ENCODE measurements at regions not wholly inside any gene's neighbourhood (a gene's known extent, or its start where the extent isn't known, plus 50 kb on each side); places are given as distances from the start of the nearest gene placed in this dataset.

GRCh38 chr9:99354104-99354503 lies 132.0 kb downstream of the SEC61B start:
- DNase-seq (ENCODE audit: extremely low spot score), result no peak
- CTCF ChIA-PET, result no interaction called here
- no peak for TF ChIP-seq CTCF (IDR thresholded peaks at IDR 0.05; ENCODE audit: control extremely low read depth, extremely low read depth, low read depth, missing control alignments)
- POLR2A ChIA-PET, result no interaction called here

GRCh38 chr9:99356512-99356971 lies 134.5 kb downstream of the SEC61B start:
- TF ChIP-seq CTCF (IDR thresholded peaks at IDR 0.05; ENCODE audit: control extremely low read depth, extremely low read depth, low read depth, missing control alignments), result no peak
- no peak for DNase-seq (ENCODE audit: extremely low spot score)
- CTCF ChIA-PET, result interaction anchor here (0.6 to 2.1 kb wide), 5 partner anchors 8 to 762 kb away, joined by 3 to 4 read pairs (median 3); no protein-coding TSS in a partner anchor
- POLR2A ChIA-PET, result no interaction called here

GRCh38 chr9:99357575-99357974 lies 135.5 kb downstream of the SEC61B start:
- ChIA-PET POLR2A (no interaction called here), CTCF (interaction anchor here (1.2 to 2.1 kb wide), 4 partner anchors 9 to 293 kb away, joined by 3 to 4 read pairs (median 3); no protein-coding TSS in a partner anchor)
- DNase-seq (ENCODE audit: extremely low spot score), result peak; percentile 31
- no peak for TF ChIP-seq CTCF (IDR thresholded peaks at IDR 0.05; ENCODE audit: control extremely low read depth, extremely low read depth, low read depth, missing control alignments)

GRCh38 chr9:99358668-99359067 lies 136.6 kb downstream of the SEC61B start:
- POLR2A ChIA-PET, result no interaction called here
- CTCF ChIA-PET, result interaction anchor here (1.3 to 3.1 kb wide), 5 partner anchors 9 to 292 kb away, joined by 3 to 14 read pairs (median 4); no protein-coding TSS in a partner anchor
- TF ChIP-seq CTCF (IDR thresholded peaks at IDR 0.05; ENCODE audit: control extremely low read depth, extremely low read depth, low read depth, missing control alignments), result no peak
- no peak for DNase-seq (ENCODE audit: extremely low spot score)

- POLR2A ChIA-PET, result no interaction called here
- DNase-seq (ENCODE audit: extremely low spot score), result no peak
- TF ChIP-seq CTCF (IDR thresholded peaks at IDR 0.05; ENCODE audit: control extremely low read depth, extremely low read depth, low read depth, missing control alignments), result no peak
- CTCF ChIA-PET, result interaction anchor here (1.5 to 3.1 kb wide), 4 partner anchors 10 to 292 kb away, joined by 3 to 14 read pairs (median 6); no protein-coding TSS in a partner anchor
These were observed 137.3 kb downstream of the SEC61B start for GRCh38 chr9:99359336-99359735.

- TF ChIP-seq CTCF (IDR thresholded peaks at IDR 0.05; ENCODE audit: control extremely low read depth, extremely low read depth, low read depth, missing control alignments), result no peak
- POLR2A ChIA-PET, result no interaction called here
- no peak for DNase-seq (ENCODE audit: extremely low spot score)
- CTCF ChIA-PET, result interaction anchor here (0.9 to 3.1 kb wide), 7 partner anchors 8 to 129 kb away, joined by 3 to 14 read pairs (median 7); no protein-coding TSS in a partner anchor
These were observed 137.9 kb downstream of the SEC61B start for GRCh38 chr9:99360026-99360425.
